Astrocyte of the spinal cord (primary cell): ENCODE measurements at regions not wholly inside any gene's neighbourhood (a gene's known extent, or its start where the extent isn't known, plus 50 kb on each side); places are given as distances from the start of the nearest gene placed in this dataset.

Experiments used
- DNase-seq: peaks from one replicate; pipeline ENCODE4 v3.0.0; 2011; ENCODE audit warnings: low read depth, low spot score
- H3K4me3 ChIP-seq: 2 replicates; pipeline ENCODE4 v1.5.1; 2011; ENCODE audit warnings: low read depth, mild to moderate bottlenecking, low read length, moderate library complexity
- in situ Hi-C: cut with HindIII; loops from 2 replicates; pipeline ENCODE4 v1.10.0; 2017; ENCODE audit warnings: low sequenced_read_pairs
- TF ChIP-seq, protein P1 (sequence below): IDR thresholded peaks from 2 replicates; pipeline ENCODE4 v1.5.1; 2012; ENCODE audit warnings: low read depth, mild to moderate bottlenecking, low read length, inconsistent platforms

DNA sequence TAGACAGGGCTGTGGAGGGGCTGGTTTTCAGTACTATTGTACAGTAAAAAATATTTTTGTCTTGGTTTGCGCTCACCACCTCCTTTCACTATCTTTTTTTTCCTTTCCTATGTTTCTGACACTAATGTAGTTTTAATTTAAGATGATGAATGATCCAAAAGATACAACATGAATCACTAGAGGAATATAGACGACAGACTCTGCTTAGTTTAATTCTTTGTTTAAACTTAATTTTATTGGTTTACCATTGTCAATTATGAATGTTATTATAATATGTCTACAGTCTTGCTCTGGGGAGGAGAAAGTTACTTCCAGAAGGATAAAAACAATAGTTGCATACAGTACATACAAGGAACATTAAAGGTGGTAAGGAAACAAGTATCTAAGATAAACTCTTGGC is 682.4 kb upstream of the ADGRL4 start:
- DNase-seq, result no peak
- in situ Hi-C loops, result no loop called here
- TF ChIP-seq, protein P1, sequence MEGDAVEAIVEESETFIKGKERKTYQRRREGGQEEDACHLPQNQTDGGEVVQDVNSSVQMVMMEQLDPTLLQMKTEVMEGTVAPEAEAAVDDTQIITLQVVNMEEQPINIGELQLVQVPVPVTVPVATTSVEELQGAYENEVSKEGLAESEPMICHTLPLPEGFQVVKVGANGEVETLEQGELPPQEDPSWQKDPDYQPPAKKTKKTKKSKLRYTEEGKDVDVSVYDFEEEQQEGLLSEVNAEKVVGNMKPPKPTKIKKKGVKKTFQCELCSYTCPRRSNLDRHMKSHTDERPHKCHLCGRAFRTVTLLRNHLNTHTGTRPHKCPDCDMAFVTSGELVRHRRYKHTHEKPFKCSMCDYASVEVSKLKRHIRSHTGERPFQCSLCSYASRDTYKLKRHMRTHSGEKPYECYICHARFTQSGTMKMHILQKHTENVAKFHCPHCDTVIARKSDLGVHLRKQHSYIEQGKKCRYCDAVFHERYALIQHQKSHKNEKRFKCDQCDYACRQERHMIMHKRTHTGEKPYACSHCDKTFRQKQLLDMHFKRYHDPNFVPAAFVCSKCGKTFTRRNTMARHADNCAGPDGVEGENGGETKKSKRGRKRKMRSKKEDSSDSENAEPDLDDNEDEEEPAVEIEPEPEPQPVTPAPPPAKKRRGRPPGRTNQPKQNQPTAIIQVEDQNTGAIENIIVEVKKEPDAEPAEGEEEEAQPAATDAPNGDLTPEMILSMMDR, result no peak
- H3K4me3 ChIP-seq, result no peak overlapping the region

DNA sequence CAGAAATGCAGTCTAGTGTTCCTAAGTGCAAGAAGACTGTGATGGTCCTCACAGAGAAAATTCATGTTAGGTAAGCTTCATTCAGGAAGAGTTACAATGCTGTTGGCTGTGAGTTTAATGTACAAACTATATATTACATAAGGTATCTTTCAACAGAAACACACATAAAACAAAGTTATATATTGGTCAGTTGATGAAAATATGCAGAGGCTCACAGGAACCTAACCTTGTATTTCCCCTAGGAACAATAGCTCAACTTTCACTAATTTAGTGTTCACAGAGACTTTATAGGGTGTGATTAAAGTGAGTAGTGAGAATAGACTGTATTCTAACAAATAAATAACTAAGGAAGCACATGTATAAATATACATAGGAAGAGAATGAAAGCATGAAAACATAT is 676.9 kb upstream of the ADGRL4 start:
- in situ Hi-C loops, result no loop called here
- no peak overlapping the region for H3K4me3 ChIP-seq
- DNase-seq, result no peak
- TF ChIP-seq, protein P1, result no peak

DNA sequence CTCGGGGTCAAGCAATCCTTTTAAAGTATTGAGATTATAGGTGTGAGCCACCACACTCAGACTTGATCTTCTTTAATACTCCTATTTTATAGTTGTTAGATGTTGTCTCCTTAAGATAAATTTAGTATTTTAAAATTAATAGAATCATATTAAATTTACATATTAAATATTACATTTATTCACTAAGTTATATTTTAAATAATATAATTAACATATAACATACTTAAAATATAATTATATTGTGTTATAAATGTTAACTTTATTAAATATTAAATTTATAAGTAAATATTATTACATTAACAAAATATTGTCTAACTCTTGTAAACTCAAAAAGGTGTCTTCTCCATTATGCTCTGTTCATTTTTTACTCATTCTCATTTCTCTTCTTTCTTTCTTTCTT is 675.9 kb upstream of the ADGRL4 start:
- no peak for DNase-seq
- TF ChIP-seq, protein P1, result no peak
- H3K4me3 ChIP-seq, result no peak overlapping the region
- in situ Hi-C loops, result no loop called here

DNA sequence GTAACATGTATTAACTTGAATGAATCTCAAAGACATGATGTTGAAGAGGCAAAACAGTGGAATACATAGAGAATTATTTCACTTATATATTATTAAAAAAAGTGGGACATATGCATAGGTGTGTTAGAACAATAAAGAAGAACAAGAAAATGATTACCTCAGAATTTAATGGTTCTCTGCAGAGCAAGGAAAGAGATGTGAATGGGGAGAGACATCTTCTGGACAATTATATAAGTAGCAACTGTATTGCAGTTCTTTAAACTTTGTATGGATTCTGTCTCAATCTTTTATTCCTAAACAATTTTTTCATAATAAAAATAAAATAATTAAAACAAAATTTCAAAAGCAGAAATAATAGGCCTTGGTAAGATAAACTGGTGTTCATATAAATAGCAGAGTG is 674.9 kb upstream of the ADGRL4 start:
- TF ChIP-seq, protein P1, result no peak
- no peak overlapping the region for H3K4me3 ChIP-seq
- no peak for DNase-seq
- in situ Hi-C loops, result no loop called here

DNA sequence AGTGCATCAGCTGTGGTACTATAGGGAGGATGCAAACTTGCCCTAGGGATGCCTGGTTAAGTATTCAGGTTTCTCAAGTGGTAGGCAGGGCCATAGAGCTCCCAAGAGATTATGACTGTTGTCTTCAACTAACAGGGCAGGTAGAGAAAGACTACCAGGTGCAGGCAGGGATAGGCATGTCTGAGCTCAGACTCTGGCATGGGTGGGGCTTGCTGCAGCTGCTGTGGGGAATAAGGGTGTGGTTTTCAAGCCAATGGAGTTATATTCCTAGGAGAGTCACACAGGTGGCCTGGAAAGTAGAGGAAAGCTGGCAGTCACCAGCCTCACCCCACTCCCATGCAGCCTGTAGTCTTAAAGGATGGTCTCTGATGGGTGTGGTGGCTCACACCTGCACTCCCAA is 673.4 kb upstream of the ADGRL4 start:
- in situ Hi-C loops, result no loop called here
- DNase-seq, result no peak
- no peak overlapping the region for H3K4me3 ChIP-seq
- TF ChIP-seq, protein P1, result no peak

DNA sequence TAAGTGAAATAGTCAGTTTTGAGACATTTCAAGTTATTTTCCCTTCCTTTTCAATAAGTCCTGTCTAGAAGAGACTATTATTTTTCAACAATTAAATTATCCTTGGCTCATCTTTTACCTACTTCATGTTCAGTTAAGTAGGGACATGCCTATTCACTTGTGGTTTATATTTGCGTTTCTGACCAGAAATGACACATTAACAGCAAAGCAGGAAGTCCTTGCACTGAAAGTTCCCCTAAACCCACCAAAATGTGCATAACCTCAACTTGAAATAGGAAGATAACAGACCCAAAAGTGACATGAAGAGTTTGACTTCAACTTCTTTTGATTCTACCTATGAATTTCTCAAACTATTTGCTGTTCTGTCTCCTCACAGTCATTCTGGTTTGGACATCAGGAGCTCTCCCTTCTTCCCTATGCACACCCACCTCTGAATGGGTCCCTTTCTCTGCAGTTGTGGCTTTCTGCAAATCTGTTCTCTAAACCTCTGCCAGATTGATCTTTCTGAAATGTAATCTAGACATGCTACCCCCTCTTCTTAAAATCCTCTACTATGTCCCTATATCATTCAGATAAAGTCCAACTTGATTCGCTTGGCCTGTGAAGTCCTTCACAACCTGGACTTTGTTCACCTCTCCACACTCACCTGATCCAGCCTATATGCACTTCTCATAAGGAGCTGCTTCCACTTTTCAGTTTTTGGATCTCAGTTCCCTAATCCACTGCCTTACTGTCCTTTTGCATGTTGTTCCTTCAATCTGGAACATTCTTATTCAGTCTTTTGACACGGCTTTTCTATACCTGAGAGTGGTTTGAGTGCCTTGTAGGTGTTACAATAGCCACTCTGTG is 661.5 kb upstream of the ADGRL4 start:
- TF ChIP-seq, protein P1, result no peak
- in situ Hi-C loops, result no loop called here
- no peak for DNase-seq
- H3K4me3 ChIP-seq, result no peak overlapping the region
